ENCODE measurements at regions not wholly inside any gene's neighbourhood (a gene's known extent, or its start where the extent isn't known, plus 50 kb on each side); places are given as distances from the start of the nearest gene placed in this dataset.

GRCh38 chr1:90132306-90132705 is 137.4 kb downstream of the ZNF326 start:
- Histone ChIP-seq H3K27me3 (ENCODE audit: control insufficient read depth in 1 of 2, insufficient read depth in 2 of 2, low read length in 2 of 2) (no peaks in the 10 kb centered on the region), H4K20me1 (ENCODE audit: insufficient read depth, low read length) (no peaks in the 10 kb centered on the region), H3K4me2 (ENCODE audit: low read depth, low read length) (no peak overlapping the region), H3K36me3 (replicated peaks in 1 of 2; ENCODE audit: control insufficient read depth in 1 of 2, insufficient read depth in 2 of 2, low read length in 2 of 2) (no peaks in the 10 kb centered on the region), H3K79me2 (ENCODE audit: insufficient read depth, low read length) (no peaks in the 10 kb centered on the region), H3K9me3 (ENCODE audit: low read length) (0 out of 2 replicates have a peak, but pooled peaks cover 2% of the 10 kb centered on the region), H3K27ac (ENCODE audit: extremely low read length, insufficient read depth, low read length) (no peak overlapping the region), H3K9ac (ENCODE audit: insufficient read depth, low read depth, low read length) (no peak overlapping the region), H3K4me1 (ENCODE audit: insufficient read depth, low read length) (no peaks in the 10 kb centered on the region), H2AFZ (ENCODE audit: low read length) (no peak overlapping the region), H3K4me3 (replicated peaks in 1 of 3; ENCODE audit: insufficient read depth in 1 of 3, low read depth in 2 of 3, low read length in 3 of 3) (no peak overlapping the region)
- no TSS peak for BruUV-seq (replicated peaks)
- no peak for DNase-seq (ENCODE audit: low spot score)
- ChIA-PET POLR2A (no interaction called here), CTCF (ENCODE audit: low intra/inter-chr PET ratio, low total read pairs) (no interaction called here)
- WGBS (ENCODE audit: low lambda C conversion rate): 7% methylated on average over 1 of the region's 1 CpG
- FAIRE-seq: no peak
- no peak for TF ChIP-seq ARID3A (IDR thresholded peaks at IDR 0.05; ENCODE audit: low read depth, low read length)
- TF ChIP-seq KLF13 (CRISPR knock-in tag; IDR thresholded peaks at IDR 0.05): no peak
- no peak for TF ChIP-seq ZNF614 (CRISPR knock-in tag; IDR thresholded peaks at IDR 0.05; ENCODE audit: borderline replicate concordance)
- no peak for TF ChIP-seq ZNF563 (CRISPR knock-in tag; IDR thresholded peaks at IDR 0.05)
- no peak for TF ChIP-seq HDAC1 (CRISPR knock-in tag; IDR thresholded peaks at IDR 0.05)
- TF ChIP-seq KLF12 (CRISPR knock-in tag; IDR thresholded peaks at IDR 0.05; ENCODE audit: borderline replicate concordance): no peak
- no peak for TF ChIP-seq ZBTB21 (CRISPR knock-in tag; IDR thresholded peaks at IDR 0.05)
- no peak for ATAC-seq
- in situ Hi-C loops (cut with HindIII; ENCODE audit: extremely low pct_ligation_motif_present, low pct_unique_long_range_greater_than_20kb): no loop called here
- intact Hi-C loops (cut with micrococcal nuclease; ENCODE audit: unreplicated experiment): no loop called here

- ChIA-PET CTCF (ENCODE audit: low intra/inter-chr PET ratio, low total read pairs) (no interaction called here), POLR2A (no interaction called here)
- H3K9ac ChIP-seq (ENCODE audit: insufficient read depth, low read depth, low read length): no peak overlapping the region
- no peaks in the 10 kb centered on the region for H3K36me3 ChIP-seq (replicated peaks in 1 of 2; ENCODE audit: control insufficient read depth in 1 of 2, insufficient read depth in 2 of 2, low read length in 2 of 2)
- DNase-seq (ENCODE audit: low spot score) (no peak), ATAC-seq (no peak), FAIRE-seq (no peak)
- BruUV-seq (replicated peaks): no TSS peak
- no peak overlapping the region for H3K4me3 ChIP-seq (replicated peaks in 1 of 3; ENCODE audit: insufficient read depth in 1 of 3, low read depth in 2 of 3, low read length in 3 of 3)
- no peaks in the 10 kb centered on the region for H3K9me3 ChIP-seq (ENCODE audit: low read length)
- H4K20me1 ChIP-seq (ENCODE audit: insufficient read depth, low read length): no peaks in the 10 kb centered on the region
- H3K4me1 ChIP-seq (ENCODE audit: insufficient read depth, low read length): peaks cover 9% of the 10 kb centered on the region
- no peak overlapping the region for H3K27ac ChIP-seq (ENCODE audit: extremely low read length, insufficient read depth, low read length)
- no peaks in the 10 kb centered on the region for H3K79me2 ChIP-seq (ENCODE audit: insufficient read depth, low read length)
- 86% methylated on average over 1 of the region's 1 CpG for WGBS (ENCODE audit: low lambda C conversion rate)
- no peaks in the 10 kb centered on the region for H3K27me3 ChIP-seq (ENCODE audit: control insufficient read depth in 1 of 2, insufficient read depth in 2 of 2, low read length in 2 of 2)
- no peak overlapping the region for H2AFZ ChIP-seq (ENCODE audit: low read length)
- in situ Hi-C loops (cut with HindIII; ENCODE audit: extremely low pct_ligation_motif_present, low pct_unique_long_range_greater_than_20kb): no loop called here
- no peak for TF ChIP-seq ZNF142 (CRISPR knock-in tag; IDR thresholded peaks at IDR 0.05)
- no peak for TF ChIP-seq RFX3 (CRISPR knock-in tag; IDR thresholded peaks at IDR 0.05)
- no peak for TF ChIP-seq HNRNPUL1 (IDR thresholded peaks at IDR 0.05; ENCODE audit: low read depth, low read length)
- intact Hi-C loops (cut with micrococcal nuclease; ENCODE audit: unreplicated experiment): no loop called here
- H3K4me2 ChIP-seq (ENCODE audit: low read depth, low read length): no peak overlapping the region
Measured at GRCh38 chr1:90127288-90127953, 132.5 kb downstream of the ZNF326 start.

Data from HepG2 (cell line).